B cell (primary cell): ENCODE measurements at regions not wholly inside any gene's neighbourhood (a gene's known extent, or its start where the extent isn't known, plus 50 kb on each side); places are given as distances from the start of the nearest gene placed in this dataset.

Experiments used
- ATAC-seq: fragments of 200-7000 bp; cut with Tn5 transposase; one replicate; pipeline ENCODE4 v1.10.0; 2021; ENCODE audit warnings: low read depth, mild to moderate bottlenecking, moderate number of reproducible peaks, moderate library complexity
- CTCF ChIA-PET: fragments of 350-600 bp; sonication (Branson Sonifier 250); formaldehyde crosslinking; loops from one replicate; lab custom pipeline; 2021; ENCODE audit warnings: antibody characterized with exemption, inconsistent platforms; lab: Charles Lee
- POLR2A ChIA-PET: fragments of 350-600 bp; sonication (Branson Sonifier 250); formaldehyde crosslinking; loops from one replicate; lab custom pipeline; 2021; ENCODE audit warnings: antibody characterized with exemption; lab: Charles Lee
- DNase-seq: peaks from one replicate; pipeline ENCODE4 v3.0.0; 2013
- H2AFZ ChIP-seq: 2 replicates; pipeline ENCODE4 v1.6.1; 2012; ENCODE audit warnings: mild to moderate bottlenecking, low read depth, low read length; ENCODE audit not compliant: insufficient read depth, poor library complexity, severe bottlenecking
- H3K27ac ChIP-seq, 2 donors: 1 replicate in 1 of 2; 2 replicates in 1 of 2; pipeline ENCODE4 v1.5.1; 2012 to 2013; ENCODE audit warnings: low read length in 2 of 2, mild to moderate bottlenecking in 2 of 2, moderate library complexity in 1 of 2
- H3K27me3 ChIP-seq, 4 experiments: fragments of 200-600 bp in 1 of 4; sonication (generic) in 1 of 4; replicated peaks in 1 of 4; 1 replicate in 2 of 4; 2 replicates in 2 of 4; pipeline versions ENCODE4 v1.6.1 to v1.7.0; 2013 to 2016; ENCODE audit warnings: low read length in 3 of 4, mild to moderate bottlenecking in 2 of 4, mixed read lengths in 1 of 4, moderate library complexity in 1 of 4; ENCODE audit not compliant: insufficient read depth in 4 of 4, control insufficient read depth in 3 of 4; ENCODE audit errors: control extremely low read depth in 1 of 4
- H3K36me3 ChIP-seq, 2 experiments: replicated peaks in 1 of 2; 1 replicate in 1 of 2; 2 replicates in 1 of 2; pipeline versions ENCODE4 v1.6.1 to v1.7.1; 2013; ENCODE audit warnings: low read length in 1 of 2; ENCODE audit not compliant: insufficient read depth in 2 of 2, control insufficient read depth in 1 of 2; ENCODE audit errors: control extremely low read depth in 1 of 2, extremely low read depth in 1 of 2
- H3K4me1 ChIP-seq, 2 donors: fragments of 200-600 bp in 1 of 2; sonication (generic) in 1 of 2; 1 replicate in 1 of 2; 2 replicates in 1 of 2; pipeline versions ENCODE4 v1.5.1 to v1.6.1; 2013 to 2017; ENCODE audit warnings: low read length in 2 of 2; ENCODE audit not compliant: control insufficient read depth in 2 of 2, insufficient read depth in 2 of 2
- H3K4me2 ChIP-seq: replicated peaks from 2 replicates; pipeline ENCODE3; 2012; ENCODE audit warnings: mild to moderate bottlenecking, low read depth, low read length; ENCODE audit not compliant: poor library complexity, severe bottlenecking
- H3K4me3 ChIP-seq, 5 experiments: fragments of 200-600 bp in 1 of 5; sonication (generic) in 1 of 5; 1 replicate in 3 of 5; 2 replicates in 2 of 5; pipeline versions ENCODE4 v1.5.1 to v1.7.0; 2011 to 2016; ENCODE audit warnings: low read length in 4 of 5, mild to moderate bottlenecking in 4 of 5, low read depth in 2 of 5, control low read depth in 1 of 5, moderate library complexity in 1 of 5; ENCODE audit not compliant: insufficient read depth in 1 of 5; ENCODE audit errors: control extremely low read depth in 1 of 5, extremely low read depth in 1 of 5
- H3K79me2 ChIP-seq: fragments of 200-600 bp; sonication (generic); one replicate; pipeline ENCODE4 v1.6.0; 2016; ENCODE audit warnings: low read length; ENCODE audit not compliant: control insufficient read depth, insufficient read depth
- H3K9ac ChIP-seq: fragments of 200-600 bp; sonication (generic); 2 replicates; pipeline ENCODE4 v1.6.1; 2017; ENCODE audit warnings: mild to moderate bottlenecking, low read length, moderate library complexity
- H3K9me3 ChIP-seq, 3 donors: one replicate each; pipeline versions ENCODE4 v1.6.1 to v1.7.1; 2013; ENCODE audit warnings: low read length in 2 of 3; ENCODE audit not compliant: control insufficient read depth in 2 of 3, insufficient read depth in 1 of 3; ENCODE audit errors: control extremely low read depth in 1 of 3
- H4K20me1 ChIP-seq: 2 replicates; pipeline ENCODE4 v1.6.0; 2012; ENCODE audit warnings: mild to moderate bottlenecking, low read length; ENCODE audit not compliant: insufficient read depth, control insufficient read depth, poor library complexity, severe bottlenecking
- H3K27ac Mint-ChIP-seq: one replicate; pipeline ENCODE4 v1.8.0; 2021; ENCODE audit warnings: mixed read lengths
- H3K27me3 Mint-ChIP-seq: one replicate; pipeline ENCODE4 v1.8.0; 2021; ENCODE audit warnings: mixed read lengths
- H3K4me1 Mint-ChIP-seq: one replicate; pipeline ENCODE4 v1.8.0; 2021; ENCODE audit warnings: mixed read lengths
- H3K4me3 Mint-ChIP-seq: one replicate; pipeline ENCODE4 v1.8.0; 2021; ENCODE audit warnings: mixed read lengths
- H3K9me3 Mint-ChIP-seq: one replicate; pipeline ENCODE4 v1.8.0; 2022; ENCODE audit warnings: mixed read lengths; ENCODE audit not compliant: insufficient read depth
- CTCF ChIP-seq: fragments of 200-600 bp; IDR thresholded peaks from one replicate; pipeline ENCODE4 v1.8.0; 2022; ENCODE audit warnings: antibody characterized with exemption, mild to moderate bottlenecking
- EZH2 ChIP-seq: IDR thresholded peaks from 2 replicates; pipeline ENCODE4 v1.6.1; 2012; ENCODE audit warnings: borderline replicate concordance, low read depth, mild to moderate bottlenecking, moderate library complexity, low read length; ENCODE audit not compliant: insufficient read depth, poor library complexity, severe bottlenecking
- WGBS: methylation state at CpG from one replicate; pipeline ENCODE4 v1.1.5; 2013; ENCODE audit warnings: missing lambda C conversion rate; ENCODE audit not compliant: insufficient coverage; 5-methylcytosine and 5-hydroxymethylcytosine counted together
- intact Hi-C: fragments of 100-400 bp; cut with micrococcal nuclease; formaldehyde crosslinking; loops from one replicate; pipeline ENCODE4 v1.10.0; 2022

- H3K9ac ChIP-seq = no peak overlapping the region
- H3K9me3 ChIP-seq = peaks cover 0 to 6% (median 0%) of the 10 kb centered on the region in 3 donors
- H3K4me2 ChIP-seq = no peak overlapping the region
- POLR2A ChIA-PET = no interaction called here
- no peak overlapping the region for H2AFZ ChIP-seq
- H3K27ac Mint-ChIP-seq = no peak overlapping the region
- CTCF ChIA-PET = no interaction called here
- H3K27me3 ChIP-seq = peaks cover 0 to 4% (median 0%) of the 10 kb centered on the region in 4 experiments
- WGBS = 6% methylated on average over 10 of the region's 11 CpGs
- peaks cover 22% of the 10 kb centered on the region for H3K27me3 Mint-ChIP-seq
- H3K4me1 ChIP-seq = no peaks in the 10 kb centered on the region
- H3K79me2 ChIP-seq = no peaks in the 10 kb centered on the region
- DNase-seq (no peak), ATAC-seq (no peak)
- H3K27ac ChIP-seq = no peak overlapping the region
- no peaks in the 10 kb centered on the region for H3K9me3 Mint-ChIP-seq
- no peaks in the 10 kb centered on the region for H3K36me3 ChIP-seq
- intact Hi-C loops = no loop called here
- H4K20me1 ChIP-seq = no peaks in the 10 kb centered on the region
- no peak overlapping the region for H3K4me3 ChIP-seq
- TF ChIP-seq CTCF (no peak), EZH2 (no peak)
- H3K4me3 Mint-ChIP-seq = no peak overlapping the region
- no peaks in the 10 kb centered on the region for H3K4me1 Mint-ChIP-seq
Observed at GRCh38 chr16:54412037-54412436, 125.5 kb upstream of the IRX3 start.

- intact Hi-C loops = no loop called here
- CTCF ChIA-PET = no interaction called here
- DNase-seq (no peak), ATAC-seq (no peak)
- TF ChIP-seq CTCF (no peak), EZH2 (no peak)
- H3K79me2 ChIP-seq = no peaks in the 10 kb centered on the region
- H3K4me3 Mint-ChIP-seq = no peak overlapping the region
- 23% methylated on average over 6 of the region's 11 CpGs for WGBS
- no peak overlapping the region for H3K27ac Mint-ChIP-seq
- H3K4me1 ChIP-seq = no peaks in the 10 kb centered on the region
- H3K4me2 ChIP-seq = no peak overlapping the region
- H3K9me3 Mint-ChIP-seq = no peaks in the 10 kb centered on the region
- H3K27me3 Mint-ChIP-seq = peaks cover 22% of the 10 kb centered on the region
- H4K20me1 ChIP-seq = no peaks in the 10 kb centered on the region
- H2AFZ ChIP-seq = no peak overlapping the region
- peaks cover 0 to 6% (median 0%) of the 10 kb centered on the region in 3 donors for H3K9me3 ChIP-seq
- no peak overlapping the region for H3K4me3 ChIP-seq
- H3K4me1 Mint-ChIP-seq = no peaks in the 10 kb centered on the region
- H3K27me3 ChIP-seq = peaks cover 0 to 4% (median 0%) of the 10 kb centered on the region in 4 experiments
- no peak overlapping the region for H3K9ac ChIP-seq
- no peak overlapping the region for H3K27ac ChIP-seq
- no peaks in the 10 kb centered on the region for H3K36me3 ChIP-seq
- POLR2A ChIA-PET = no interaction called here
Observed at GRCh38 chr16:54411544-54411943, 125.0 kb upstream of the IRX3 start.
